Gastrocnemius medialis (tissue), 4 donors: ENCODE measurements at regions not wholly inside any gene's neighbourhood (a gene's known extent, or its start where the extent isn't known, plus 50 kb on each side); places are given as distances from the start of the nearest gene placed in this dataset.

ENCODE experiments used
- POLR2A ChIP-seq, 2 donors: fragments of 450-650 bp; IDR thresholded peaks; one replicate each; pipeline ENCODE4 v1.6.1; 2017; ENCODE audit warnings: antibody characterized with exemption in 2 of 2, mild to moderate bottlenecking in 2 of 2, moderate library complexity in 2 of 2
- TF ChIP-seq, protein P1 (sequence below), 5 experiments: fragments of 450-650 bp in 3 of 5; fragments of 200-600 bp in 2 of 5; sonication (generic) in 2 of 5; IDR thresholded peaks in 4 of 5; conservative IDR thresholded peaks in 1 of 5; 1 replicate in 4 of 5; 2 replicates in 1 of 5; pipeline ENCODE4 v1.5.1; 2016 to 2019; ENCODE audit warnings: antibody characterized with exemption in 5 of 5, mild to moderate bottlenecking in 3 of 5, moderate library complexity in 3 of 5

DNA sequence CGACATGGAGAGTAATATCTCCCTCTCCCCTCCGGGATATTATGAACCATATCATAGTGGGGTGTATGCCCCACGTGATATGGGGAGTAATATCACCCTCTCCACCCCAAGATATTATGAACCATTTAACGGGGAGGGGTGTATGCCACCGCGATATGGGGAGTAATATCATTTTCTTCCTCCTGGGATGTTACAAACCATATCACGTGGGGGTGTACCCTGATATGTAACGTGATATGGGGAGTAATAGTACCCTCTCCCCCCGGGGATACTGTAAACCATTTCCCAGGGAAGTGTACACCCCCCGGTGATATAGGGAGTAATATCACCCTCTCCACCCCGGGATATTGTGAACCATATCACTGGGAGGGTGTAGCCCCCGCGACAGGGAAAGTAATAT is 62.1 kb downstream of the ERICH4 start:
- TF ChIP-seq, protein P1, sequence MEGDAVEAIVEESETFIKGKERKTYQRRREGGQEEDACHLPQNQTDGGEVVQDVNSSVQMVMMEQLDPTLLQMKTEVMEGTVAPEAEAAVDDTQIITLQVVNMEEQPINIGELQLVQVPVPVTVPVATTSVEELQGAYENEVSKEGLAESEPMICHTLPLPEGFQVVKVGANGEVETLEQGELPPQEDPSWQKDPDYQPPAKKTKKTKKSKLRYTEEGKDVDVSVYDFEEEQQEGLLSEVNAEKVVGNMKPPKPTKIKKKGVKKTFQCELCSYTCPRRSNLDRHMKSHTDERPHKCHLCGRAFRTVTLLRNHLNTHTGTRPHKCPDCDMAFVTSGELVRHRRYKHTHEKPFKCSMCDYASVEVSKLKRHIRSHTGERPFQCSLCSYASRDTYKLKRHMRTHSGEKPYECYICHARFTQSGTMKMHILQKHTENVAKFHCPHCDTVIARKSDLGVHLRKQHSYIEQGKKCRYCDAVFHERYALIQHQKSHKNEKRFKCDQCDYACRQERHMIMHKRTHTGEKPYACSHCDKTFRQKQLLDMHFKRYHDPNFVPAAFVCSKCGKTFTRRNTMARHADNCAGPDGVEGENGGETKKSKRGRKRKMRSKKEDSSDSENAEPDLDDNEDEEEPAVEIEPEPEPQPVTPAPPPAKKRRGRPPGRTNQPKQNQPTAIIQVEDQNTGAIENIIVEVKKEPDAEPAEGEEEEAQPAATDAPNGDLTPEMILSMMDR (IDR thresholded peaks at IDR 0.05 in 4 of 5, conservative IDR thresholded peaks at IDR 0.05 in 1 of 5) = no peak
- no peak for TF ChIP-seq POLR2A (IDR thresholded peaks at IDR 0.05)
